ENCODE measurements at regions not wholly inside any gene's neighbourhood (a gene's known extent, or its start where the extent isn't known, plus 50 kb on each side); places are given as distances from the start of the nearest gene placed in this dataset.

DNA sequence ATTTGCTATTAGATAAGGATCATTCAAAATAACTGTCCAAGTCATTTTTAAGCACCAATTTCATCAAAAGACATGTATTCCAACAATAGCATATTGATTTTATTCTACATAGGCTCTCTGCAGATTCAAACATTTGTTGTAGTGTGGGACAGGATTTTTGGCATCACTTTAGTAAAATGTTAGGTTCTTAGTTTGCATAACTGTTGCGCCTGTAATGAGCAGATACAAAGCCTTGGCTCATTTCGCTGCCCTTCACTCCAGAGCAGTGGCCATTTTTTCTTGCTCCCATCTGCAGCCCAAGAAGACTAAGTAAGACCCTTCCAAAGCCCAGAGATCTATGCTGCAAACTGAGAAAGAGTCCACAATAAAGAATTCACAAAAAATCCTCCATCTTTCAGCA is 446.0 kb upstream of the MPDZ start:
- TF ChIP-seq CTCF (conservative IDR thresholded peaks at IDR 0.05; ENCODE audit: low read length) (no peak), EZH2phosphoT487 (IDR thresholded peaks at IDR 0.05; ENCODE audit: borderline replicate concordance, low read depth, low read length) (no peak)

Measured in OCI-LY7 (cell line).